ENCODE measurements at regions not wholly inside any gene's neighbourhood (a gene's known extent, or its start where the extent isn't known, plus 50 kb on each side); places are given as distances from the start of the nearest gene placed in this dataset.
"Not testable (repeated sequence)": the region's sequence is repeated elsewhere in the genome, so short reads cannot be mapped to it uniquely, and the experiment has no call there.

- DNase-seq: no peak
These were observed 1672.9 kb upstream of the WWC1 start for GRCh38 chr5:166618526-166618925.

- no peak for DNase-seq
These were observed 1666.9 kb upstream of the WWC1 start for GRCh38 chr5:166624573-166624972.

GRCh38 chr5:166625210-166625865 lies 1666.1 kb upstream of the WWC1 start:
- peak; percentile 53 for DNase-seq

- no peak for DNase-seq
These were observed 1654.2 kb upstream of the WWC1 start for GRCh38 chr5:166637295-166637694.

GRCh38 chr5:166639151-166639550 lies 1652.3 kb upstream of the WWC1 start:
- peak; percentile 52 for DNase-seq

- not testable (repeated sequence) for DNase-seq
These were observed 1651.3 kb upstream of the WWC1 start for GRCh38 chr5:166640136-166640535.

- DNase-seq: no peak
These were observed 1642.7 kb upstream of the WWC1 start for GRCh38 chr5:166648736-166649135.

- DNase-seq: no peak
These were observed 1641.8 kb upstream of the WWC1 start for GRCh38 chr5:166649676-166650075.

- DNase-seq: no peak
These were observed 1640.2 kb upstream of the WWC1 start for GRCh38 chr5:166651234-166651633.

GRCh38 chr5:166671811-166672210 lies 1619.6 kb upstream of the WWC1 start:
- DNase-seq: peak; percentile 88

GRCh38 chr5:166672431-166672830 lies 1619.0 kb upstream of the WWC1 start:
- no peak for DNase-seq

- no peak for DNase-seq
These were observed 1613.6 kb upstream of the WWC1 start for GRCh38 chr5:166677891-166678290.

- no peak for DNase-seq
These were observed 1612.1 kb upstream of the WWC1 start for GRCh38 chr5:166679331-166679730.

- no peak for DNase-seq
These were observed 1596.1 kb upstream of the WWC1 start for GRCh38 chr5:166695326-166695725.

GRCh38 chr5:166708291-166708690 lies 1583.2 kb upstream of the WWC1 start:
- no peak for DNase-seq

- DNase-seq: no peak
These were observed 1581.8 kb upstream of the WWC1 start for GRCh38 chr5:166709691-166710090.

GRCh38 chr5:166710271-166710670 lies 1581.2 kb upstream of the WWC1 start:
- DNase-seq: no peak

GRCh38 chr5:166712447-166713185 lies 1578.8 kb upstream of the WWC1 start:
- no peak for DNase-seq

GRCh38 chr5:166713295-166713694 lies 1578.2 kb upstream of the WWC1 start:
- no peak for DNase-seq

- DNase-seq: no peak
These were observed 1574.5 kb upstream of the WWC1 start for GRCh38 chr5:166716856-166717492.

GRCh38 chr5:166719991-166720390 lies 1571.5 kb upstream of the WWC1 start:
- DNase-seq: no peak

GRCh38 chr5:166722939-166723338 lies 1568.5 kb upstream of the WWC1 start:
- peak; percentile 81 for DNase-seq

- no peak for DNase-seq
These were observed 1567.2 kb upstream of the WWC1 start for GRCh38 chr5:166724284-166724683.

GRCh38 chr5:166725593-166725992 lies 1565.9 kb upstream of the WWC1 start:
- no peak for DNase-seq

All from islet precursor cell (in vitro differentiated cells).